Mammary epithelial cell (primary cell): ENCODE measurements at regions not wholly inside any gene's neighbourhood (a gene's known extent, or its start where the extent isn't known, plus 50 kb on each side); places are given as distances from the start of the nearest gene placed in this dataset.

ENCODE experiments used
- CTCF ChIP-seq, 2 donors: IDR thresholded peaks in 1 of 2; conservative IDR thresholded peaks in 1 of 2; 2 replicates each; pipeline ENCODE4 v1.5.1; 2011 to 2012; ENCODE audit warnings: inconsistent platforms in 2 of 2, low read length in 2 of 2, mild to moderate bottlenecking in 2 of 2, control low read depth in 1 of 2, low read depth in 1 of 2; ENCODE audit not compliant: insufficient read depth in 1 of 2; ENCODE audit errors: extremely low read depth in 1 of 2
- EZH2 ChIP-seq: IDR thresholded peaks from 2 replicates; pipeline ENCODE4 v1.6.1; 2012; ENCODE audit warnings: low read length, inconsistent platforms, borderline replicate concordance

GRCh38 chr18:26696786-26697185 lies 148.4 kb upstream of the KCTD1 start:
- no peak for TF ChIP-seq CTCF (conservative IDR thresholded peaks at IDR 0.05 in 1 of 2, IDR thresholded peaks at IDR 0.05 in 1 of 2; ENCODE audit: extremely low read depth in 1 of 2, insufficient read depth in 1 of 2, low read depth in 1 of 2, low read length in 2 of 2)
- TF ChIP-seq EZH2: no peak
